Muscle of leg (tissue), 3 donors: ENCODE measurements at regions not wholly inside any gene's neighbourhood (a gene's known extent, or its start where the extent isn't known, plus 50 kb on each side); places are given as distances from the start of the nearest gene placed in this dataset.
"Not testable (repeated sequence)": the region's sequence is repeated elsewhere in the genome, so short reads cannot be mapped to it uniquely, and the experiment has no call there.

Experiments used
- DNase-seq: peaks from one replicate; pipeline ENCODE4 v3.0.0; 2013
- H3K27ac ChIP-seq: one replicate; pipeline ENCODE4 v1.5.1; 2013; ENCODE audit warnings: mild to moderate bottlenecking, low read length, control low read depth
- H3K27me3 ChIP-seq: one replicate; pipeline ENCODE4 v1.6.1; 2013; ENCODE audit warnings: low read length; ENCODE audit not compliant: control insufficient read depth, insufficient read depth
- H3K36me3 ChIP-seq: one replicate; pipeline ENCODE4 v1.6.1; 2013; ENCODE audit warnings: low read length; ENCODE audit not compliant: control insufficient read depth, insufficient read depth
- H3K4me1 ChIP-seq: one replicate; pipeline ENCODE4 v1.6.1; 2013; ENCODE audit warnings: low read length; ENCODE audit not compliant: control insufficient read depth, insufficient read depth
- H3K4me3 ChIP-seq: one replicate; pipeline ENCODE4 v1.5.1; 2013; ENCODE audit warnings: low read length, control low read depth
- H3K9me3 ChIP-seq: replicated peaks from 2 replicates; pipeline ENCODE4 v1.6.1; 2013; ENCODE audit warnings: low read depth, low read length; ENCODE audit not compliant: control insufficient read depth
- WGBS: methylation state at CpG from one replicate; pipeline ENCODE4 v1.1.5; 2013; ENCODE audit warnings: missing lambda C conversion rate; ENCODE audit not compliant: insufficient coverage; 5-methylcytosine and 5-hydroxymethylcytosine counted together

DNA sequence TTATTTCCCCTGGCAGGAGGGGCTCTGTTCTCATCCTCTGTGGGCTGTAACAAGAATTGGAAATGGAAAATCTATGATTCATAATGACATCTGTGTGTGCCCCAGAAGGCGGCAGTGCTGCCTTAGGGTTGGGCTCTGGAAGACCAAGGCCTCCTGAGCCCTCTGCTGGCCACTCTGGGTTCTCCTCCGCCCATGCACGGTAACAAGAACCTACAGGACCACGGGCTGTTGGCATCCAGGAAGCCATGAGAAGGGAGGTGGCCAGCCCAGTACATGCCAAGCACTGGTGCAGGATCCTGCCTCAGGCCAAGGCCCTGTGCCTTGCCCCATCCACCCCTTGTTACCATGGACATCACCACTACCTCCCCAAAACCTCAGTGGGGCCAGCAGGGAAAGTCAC is 454.2 kb downstream of the TP53TG3F start:
- no CpG with 5 or more reads among the region's 4 CpGs for WGBS
- not testable (repeated sequence) for H3K4me3 ChIP-seq, DNase-seq, H3K9me3 ChIP-seq, H3K36me3 ChIP-seq, H3K4me1 ChIP-seq, H3K27ac ChIP-seq, H3K27me3 ChIP-seq

DNA sequence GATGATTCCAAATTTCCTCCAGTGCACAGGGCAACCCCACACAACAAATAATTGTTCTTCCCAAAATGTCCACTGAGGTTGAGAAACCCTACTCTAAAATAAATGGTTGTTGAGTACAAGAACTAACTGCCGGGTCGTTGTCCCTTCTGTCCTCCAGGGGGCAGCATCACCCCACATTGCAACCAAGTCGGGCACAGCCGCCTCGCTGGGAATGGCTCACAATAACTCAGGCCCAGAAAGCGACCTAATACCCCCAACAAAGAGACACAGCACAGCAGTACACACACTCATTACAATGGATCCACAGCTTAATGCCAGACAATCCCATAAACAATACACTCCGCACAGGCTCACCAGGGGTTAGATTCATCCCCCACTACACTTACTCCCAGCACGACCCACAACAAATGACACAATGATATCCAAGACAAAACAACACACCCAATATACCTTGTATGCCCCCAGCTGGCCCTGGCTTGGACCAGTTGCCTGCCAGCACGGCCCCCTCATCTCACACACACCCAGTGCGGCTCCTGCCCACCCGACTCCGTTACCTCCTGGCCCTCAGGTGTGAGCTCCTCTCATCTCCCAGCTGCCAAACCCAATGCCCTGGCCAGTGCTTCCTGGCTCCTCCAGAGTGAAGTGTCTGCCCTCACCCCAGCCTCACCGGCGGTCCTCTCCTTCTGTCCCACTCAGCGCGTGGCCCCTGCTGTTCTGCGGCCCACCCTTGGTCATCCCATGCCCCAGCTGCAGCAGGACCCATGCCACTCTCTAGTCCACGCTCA is 461.5 kb downstream of the TP53TG3F start:
- not testable (repeated sequence) for H3K9me3 ChIP-seq, H3K36me3 ChIP-seq, H3K4me3 ChIP-seq, H3K4me1 ChIP-seq, H3K27ac ChIP-seq, H3K27me3 ChIP-seq, DNase-seq
- no CpG with 5 or more reads among the region's 18 CpGs for WGBS

DNA sequence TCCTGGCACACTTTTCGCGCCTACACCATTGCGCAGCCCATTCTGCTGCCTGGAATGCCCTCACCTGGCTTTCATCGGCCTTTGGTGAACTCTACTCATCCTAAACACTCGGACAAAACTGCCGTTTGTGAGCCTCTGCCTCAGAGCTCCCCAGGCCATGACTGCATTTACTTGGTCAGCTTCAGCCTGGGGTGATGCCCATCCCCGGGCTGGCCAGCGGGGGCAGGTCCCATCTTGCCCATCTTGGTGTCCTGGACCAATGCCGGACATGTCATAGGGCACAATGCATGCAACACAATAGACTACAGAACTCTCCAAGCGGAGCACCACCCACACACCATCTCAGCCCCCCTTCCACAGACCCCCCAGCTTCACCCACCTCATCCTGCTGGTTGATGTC is 463.5 kb downstream of the TP53TG3F start:
- 85% methylated on average over 3 of the region's 10 CpGs for WGBS
- H3K27ac ChIP-seq, result not testable (repeated sequence)

DNA sequence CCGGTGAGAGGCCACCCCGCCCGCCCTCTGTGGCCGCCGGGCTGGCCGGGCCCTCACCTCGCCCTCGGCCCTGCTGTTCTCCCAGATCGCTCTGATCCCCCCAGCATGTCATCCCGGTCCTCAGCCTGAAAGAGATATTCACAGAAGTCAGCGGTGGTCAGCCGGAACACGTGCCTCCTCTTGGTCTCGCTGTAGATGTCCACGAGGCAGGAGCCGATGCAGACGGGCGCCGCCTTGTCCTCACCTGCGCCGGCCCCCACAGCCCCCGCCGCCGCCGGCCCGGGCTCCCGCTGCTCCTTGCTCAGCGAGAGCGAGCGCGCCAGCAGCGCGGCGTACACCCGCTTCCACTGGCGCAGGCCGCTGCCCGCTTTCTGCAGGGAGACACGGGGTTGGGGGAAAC is 468.6 kb downstream of the TP53TG3F start:
- WGBS, result no CpG with 5 or more reads among the region's 39 CpGs
- H3K4me1 ChIP-seq, H3K9me3 ChIP-seq, H3K36me3 ChIP-seq, H3K27ac ChIP-seq, DNase-seq, H3K4me3 ChIP-seq, H3K27me3 ChIP-seq: not testable (repeated sequence)

More for the DNA sequence above, 463.5 kb downstream of the TP53TG3F start:
- H3K36me3 ChIP-seq, DNase-seq, H3K4me3 ChIP-seq, H3K4me1 ChIP-seq, H3K27me3 ChIP-seq, H3K9me3 ChIP-seq: not testable (repeated sequence)

DNA sequence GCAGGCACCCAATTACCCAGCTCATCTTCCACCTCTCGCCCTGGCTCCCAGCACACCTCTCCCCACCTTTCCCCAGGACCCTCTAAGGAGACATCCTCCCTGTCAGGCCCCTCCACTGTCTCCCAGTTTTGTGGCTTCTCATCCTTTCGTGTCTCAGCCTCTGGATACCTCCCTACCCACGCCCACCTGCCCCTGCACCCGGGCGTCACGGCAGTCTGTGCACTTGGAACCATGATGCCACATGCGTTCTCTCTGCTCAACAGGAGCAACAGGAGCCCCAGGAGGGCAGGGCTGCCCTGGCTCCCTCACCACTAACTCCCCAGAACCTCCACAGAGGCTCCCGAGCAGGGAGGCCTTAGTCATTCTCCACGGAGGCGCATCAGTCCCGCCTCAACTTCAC is 472.8 kb downstream of the TP53TG3F start:
- WGBS, result no CpG with 5 or more reads among the region's 11 CpGs
- not testable (repeated sequence) for H3K9me3 ChIP-seq, DNase-seq, H3K27ac ChIP-seq, H3K36me3 ChIP-seq, H3K4me3 ChIP-seq, H3K27me3 ChIP-seq, H3K4me1 ChIP-seq

DNA sequence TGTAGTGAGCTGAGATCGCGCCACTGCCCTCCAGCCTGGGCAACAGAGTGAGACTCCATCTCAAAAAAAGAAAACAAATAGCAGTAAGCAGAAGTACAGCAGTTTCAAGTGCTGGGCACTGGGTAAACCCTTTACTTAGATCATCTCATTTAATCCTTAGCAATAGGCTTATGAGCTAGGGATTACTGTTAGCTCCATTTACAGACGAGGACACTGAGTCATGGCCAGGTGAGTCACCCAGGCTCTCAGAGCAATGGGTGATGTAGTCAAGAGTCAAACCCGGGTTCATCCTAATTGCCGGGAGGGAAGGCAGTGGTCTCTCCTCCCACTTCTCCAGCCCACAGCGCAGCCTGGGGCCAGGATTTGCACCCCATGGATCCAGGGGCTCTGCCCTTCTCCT is 473.6 kb downstream of the TP53TG3F start:
- not testable (repeated sequence) for H3K9me3 ChIP-seq, H3K27me3 ChIP-seq, H3K4me3 ChIP-seq, DNase-seq, H3K27ac ChIP-seq, H3K36me3 ChIP-seq, H3K4me1 ChIP-seq
- WGBS, result no CpG with 5 or more reads among the region's 6 CpGs

DNA sequence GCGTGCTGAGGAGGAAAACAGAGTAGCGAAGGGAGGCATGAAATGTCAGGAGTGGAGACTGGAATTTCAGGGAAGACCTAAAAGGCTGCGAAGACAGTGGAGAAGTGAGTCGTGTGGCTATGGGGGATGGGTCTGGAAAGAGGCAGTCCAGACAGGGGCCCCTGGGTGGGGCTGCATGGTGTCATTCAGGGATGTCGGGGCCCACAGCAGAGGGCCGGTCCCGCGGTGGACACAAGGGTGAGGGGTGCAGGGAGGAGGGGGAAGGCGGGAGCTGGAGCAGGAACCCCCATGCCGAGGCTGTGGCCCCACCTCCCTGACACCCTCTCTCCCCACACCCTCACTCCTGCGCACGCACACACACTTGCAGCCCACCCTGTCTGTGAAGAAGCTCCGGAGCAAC is 476.4 kb downstream of the TP53TG3F start:
- not testable (repeated sequence) for H3K9me3 ChIP-seq, H3K4me1 ChIP-seq, H3K4me3 ChIP-seq, H3K36me3 ChIP-seq, H3K27ac ChIP-seq, H3K27me3 ChIP-seq, DNase-seq
- WGBS, result 78% methylated on average over 3 of the region's 13 CpGs

DNA sequence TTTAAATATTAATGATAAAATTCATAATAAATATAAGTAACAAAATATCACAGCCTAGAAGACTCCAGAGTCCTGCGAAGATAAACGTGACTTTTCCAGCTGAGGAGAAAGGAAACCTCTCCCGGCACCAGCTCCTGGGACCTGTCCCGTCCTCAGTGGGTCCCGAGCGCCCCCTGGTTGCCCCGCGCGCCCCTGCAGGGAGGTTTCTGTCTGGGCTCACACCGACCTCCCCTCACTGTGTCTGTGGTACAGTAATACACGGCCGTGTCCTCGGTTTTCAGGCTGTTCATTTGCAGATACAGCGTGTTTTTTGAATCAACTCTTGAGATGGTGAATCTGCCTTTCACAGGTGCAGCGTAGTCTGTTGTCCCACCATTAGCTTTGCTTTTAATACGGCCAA is 478.7 kb downstream of the TP53TG3F start:
- WGBS, result no CpG with 5 or more reads among the region's 16 CpGs
- H3K27ac ChIP-seq, result not testable (repeated sequence)

DNA sequence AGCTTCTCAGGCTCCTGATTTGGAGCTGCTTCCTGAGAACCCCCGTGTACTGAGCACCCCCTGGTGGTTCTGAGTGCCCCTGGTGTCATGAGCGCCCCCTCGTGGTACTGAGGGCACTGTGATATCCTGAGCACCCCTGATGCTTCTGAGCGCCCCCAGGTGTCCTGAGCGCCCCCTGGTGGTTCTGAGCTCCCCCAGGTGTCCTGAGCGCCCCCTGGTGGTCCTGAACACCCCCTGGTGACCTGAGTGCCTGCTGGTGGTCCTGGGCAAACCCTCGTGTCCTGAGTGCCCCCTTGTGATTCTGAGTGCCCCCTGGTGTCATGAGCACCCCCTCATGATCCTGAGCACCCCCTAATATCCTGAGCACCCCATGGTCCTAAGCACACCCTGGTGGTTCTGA is 502.1 kb downstream of the TP53TG3F start:
- DNase-seq, H3K27me3 ChIP-seq: not testable (repeated sequence)
- no CpG with 5 or more reads among the region's 7 CpGs for WGBS

More for the DNA sequence above, 478.7 kb downstream of the TP53TG3F start:
- not testable (repeated sequence) for H3K4me3 ChIP-seq, DNase-seq, H3K36me3 ChIP-seq, H3K9me3 ChIP-seq, H3K4me1 ChIP-seq, H3K27me3 ChIP-seq

DNA sequence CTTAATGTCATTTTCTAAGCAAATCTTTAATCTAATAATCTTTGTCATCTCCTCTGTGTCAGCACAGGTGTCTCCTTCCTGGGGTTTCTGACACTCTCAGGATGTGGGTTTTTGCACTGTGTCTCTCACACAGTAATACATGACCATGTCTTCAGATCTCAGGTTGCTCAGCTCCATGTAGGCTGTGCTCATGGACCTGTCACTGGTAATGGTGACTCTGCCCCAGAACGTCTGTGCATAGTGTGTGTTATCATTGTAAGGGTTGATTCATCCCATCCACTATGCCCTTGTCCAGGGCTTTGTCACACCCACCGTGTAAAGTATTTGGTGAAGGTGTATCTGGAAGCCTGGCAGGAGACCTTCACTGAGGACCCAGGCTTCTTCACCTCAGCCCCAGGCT is 506.1 kb downstream of the TP53TG3F start:
- not testable (repeated sequence) for H3K36me3 ChIP-seq, DNase-seq, H3K27me3 ChIP-seq, H3K4me1 ChIP-seq, H3K9me3 ChIP-seq, H3K4me3 ChIP-seq, H3K27ac ChIP-seq
- WGBS, result no CpG with 5 or more reads among the region's 2 CpGs

More for the DNA sequence above, 502.1 kb downstream of the TP53TG3F start:
- not testable (repeated sequence) for H3K4me1 ChIP-seq, H3K36me3 ChIP-seq, H3K4me3 ChIP-seq, H3K27ac ChIP-seq, H3K9me3 ChIP-seq

DNA sequence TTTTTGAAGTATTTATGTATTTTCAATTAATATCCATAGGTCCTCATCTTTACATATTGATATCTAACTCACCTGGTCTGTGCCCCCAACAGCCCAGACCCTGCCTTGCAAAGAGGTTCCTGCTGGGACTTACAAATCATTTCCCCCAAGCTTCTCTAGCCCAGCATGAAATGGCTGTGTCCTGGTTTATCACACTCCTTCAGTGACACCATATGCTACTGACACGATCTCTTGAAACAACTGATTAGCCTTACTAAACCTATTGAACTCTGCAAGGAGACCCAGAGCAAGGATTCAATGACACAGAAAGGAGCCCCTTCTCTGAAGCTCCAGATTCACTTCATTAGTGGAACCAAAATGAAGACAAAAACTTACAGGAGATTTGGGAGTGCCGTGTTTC is 507.4 kb downstream of the TP53TG3F start:
- H3K9me3 ChIP-seq, result not testable (repeated sequence)
- WGBS, result no CpG with 5 or more reads among the region's 2 CpGs

More for the DNA sequence above, 507.4 kb downstream of the TP53TG3F start:
- H3K27me3 ChIP-seq, H3K4me1 ChIP-seq, H3K27ac ChIP-seq, DNase-seq, H3K4me3 ChIP-seq, H3K36me3 ChIP-seq: not testable (repeated sequence)
